HEK293T (cell line): ENCODE measurements at regions not wholly inside any gene's neighbourhood (a gene's known extent, or its start where the extent isn't known, plus 50 kb on each side); places are given as distances from the start of the nearest gene placed in this dataset.

Experiments used
- CTCF ChIA-PET: fragments of 350-600 bp; formaldehyde crosslinking; extraction: SDS; loops from one replicate; lab custom pipeline; 2021; ENCODE audit warnings: antibody characterized with exemption, inconsistent platforms; lab: Yijun Ruan, JAX
- POLR2A ChIA-PET: fragments of 350-600 bp; formaldehyde crosslinking; extraction: SDS; loops from one replicate; lab custom pipeline; 2020; ENCODE audit warnings: antibody characterized with exemption, inconsistent platforms; lab: Yijun Ruan, JAX
- DNase-seq: peaks from one replicate; pipeline ENCODE4 v3.0.0; 2012; ENCODE audit warnings: mixed read lengths; ENCODE audit errors: extremely low spot score
- ARNT ChIP-seq: fragments of 450-650 bp; IDR thresholded peaks from 2 replicates; pipeline ENCODE4 v1.6.1; 2017; ENCODE audit warnings: mild to moderate bottlenecking
- BHLHE40 ChIP-seq: fragments of 450-650 bp; IDR thresholded peaks from 2 replicates; pipeline ENCODE4 v1.6.1; 2016; ENCODE audit warnings: mild to moderate bottlenecking, moderate library complexity, borderline replicate concordance
- CTBP1 ChIP-seq: fragments of 450-650 bp; IDR thresholded peaks from 2 replicates; pipeline ENCODE4 v1.6.1; 2016; ENCODE audit warnings: borderline replicate concordance
- ELF4 ChIP-seq: fragments of 450-650 bp; IDR thresholded peaks from 2 replicates; pipeline ENCODE4 v1.6.1; 2017; ENCODE audit warnings: antibody characterized with exemption
- FOXA1 ChIP-seq: fragments of 450-650 bp; IDR thresholded peaks from 2 replicates; pipeline ENCODE4 v1.6.1; 2016; ENCODE audit warnings: mild to moderate bottlenecking
- FOXK2 ChIP-seq: fragments of 450-650 bp; IDR thresholded peaks from 2 replicates; pipeline ENCODE4 v1.6.1; 2016; ENCODE audit warnings: mild to moderate bottlenecking
- FOXM1 ChIP-seq: fragments of 450-650 bp; IDR thresholded peaks from 2 replicates; pipeline ENCODE4 v1.6.1; 2017; ENCODE audit warnings: mild to moderate bottlenecking, borderline replicate concordance
- HDGF ChIP-seq: fragments of 450-650 bp; IDR thresholded peaks from 2 replicates; pipeline ENCODE4 v1.6.1; 2017; ENCODE audit warnings: antibody characterized with exemption, borderline replicate concordance
- L3MBTL2 ChIP-seq: fragments of 450-650 bp; conservative IDR thresholded peaks from 2 replicates; pipeline ENCODE4 v1.6.1; 2016; ENCODE audit warnings: mild to moderate bottlenecking
- LEF1 ChIP-seq: fragments of 450-650 bp; IDR thresholded peaks from 2 replicates; pipeline ENCODE4 v1.6.1; 2017; ENCODE audit warnings: mild to moderate bottlenecking, borderline replicate concordance
- NFRKB ChIP-seq: fragments of 450-650 bp; IDR thresholded peaks from 2 replicates; pipeline ENCODE4 v1.6.1; 2016; ENCODE audit warnings: mild to moderate bottlenecking, moderate library complexity
- PKNOX1 ChIP-seq: fragments of 450-650 bp; IDR thresholded peaks from 2 replicates; pipeline ENCODE4 v1.6.1; 2016
- SP1 ChIP-seq: fragments of 450-650 bp; IDR thresholded peaks from 2 replicates; pipeline ENCODE4 v1.6.1; 2017
- SUZ12 ChIP-seq: fragments of 450-650 bp; IDR thresholded peaks from 2 replicates; pipeline ENCODE4 v1.6.1; 2016; ENCODE audit warnings: mild to moderate bottlenecking
- TARDBP ChIP-seq: fragments of 450-650 bp; IDR thresholded peaks from 2 replicates; pipeline ENCODE4 v1.6.1; 2016
- ZNF384 ChIP-seq: fragments of 450-650 bp; IDR thresholded peaks from 2 replicates; pipeline ENCODE4 v1.6.1; 2016

GRCh38 chr2:164044622-164045021, 308.8 kb upstream of the FIGN start:
- DNase-seq, result no peak
- TF ChIP-seq PKNOX1 (no peak), TARDBP (no peak), L3MBTL2 (no peak), ZNF384 (no peak), NFRKB (no peak), FOXM1 (no peak), BHLHE40 (no peak), LEF1 (no peak), CTBP1 (no peak), SUZ12 (no peak), ELF4 (no peak), FOXA1 (no peak), HDGF (no peak), ARNT (no peak), SP1 (no peak), FOXK2 (no peak)
- ChIA-PET CTCF (no interaction called here), POLR2A (no interaction called here)

- DNase-seq, result no peak
- TF ChIP-seq ZNF384, result no peak
- no peak for TF ChIP-seq HDGF
- TF ChIP-seq LEF1, result no peak
- TF ChIP-seq ARNT, result no peak
- TF ChIP-seq PKNOX1, result no peak
- no peak for TF ChIP-seq SUZ12
- TF ChIP-seq L3MBTL2, result no peak
- no peak for TF ChIP-seq FOXA1
- CTCF ChIA-PET, result no interaction called here
- POLR2A ChIA-PET, result no interaction called here
Measured at GRCh38 chr2:164039270-164039669, 303.5 kb upstream of the FIGN start.

GRCh38 chr2:164032995-164033394, 297.2 kb upstream of the FIGN start:
- CTCF ChIA-PET, result no interaction called here

GRCh38 chr2:164030623-164031022, 294.8 kb upstream of the FIGN start:
- ChIA-PET POLR2A (no interaction called here), CTCF (no interaction called here)
- no peak for DNase-seq
- no peak for TF ChIP-seq FOXA1

More at GRCh38 chr2:164032995-164033394, 297.2 kb upstream of the FIGN start:
- POLR2A ChIA-PET, result no interaction called here
- DNase-seq, result no peak
- TF ChIP-seq LEF1 (no peak), BHLHE40 (no peak), CTBP1 (no peak), FOXM1 (no peak), SP1 (no peak), PKNOX1 (no peak), FOXK2 (no peak), TARDBP (no peak), ARNT (no peak), ZNF384 (no peak), ELF4 (no peak), SUZ12 (no peak), FOXA1 (no peak), NFRKB (no peak), L3MBTL2 (no peak), HDGF (no peak)

- TF ChIP-seq FOXA1 (no peak), SUZ12 (no peak), BHLHE40 (no peak), ZNF384 (no peak), FOXK2 (no peak), LEF1 (no peak), SP1 (no peak), ELF4 (no peak), NFRKB (no peak), ARNT (no peak), PKNOX1 (no peak), L3MBTL2 (no peak), HDGF (no peak)
- ChIA-PET POLR2A (no interaction called here), CTCF (no interaction called here)
- no peak for DNase-seq
Measured at GRCh38 chr2:164028814-164029534, 293.2 kb upstream of the FIGN start.

- ChIA-PET CTCF (no interaction called here), POLR2A (interaction anchor here (0.9 kb wide), 1 partner anchor 11 kb away, joined by 3 read pairs; no protein-coding TSS in a partner anchor)
- no peak for TF ChIP-seq SUZ12
- TF ChIP-seq FOXA1, result no peak
- TF ChIP-seq SP1, result no peak
- no peak for TF ChIP-seq NFRKB
- TF ChIP-seq FOXK2, result no peak
- no peak for TF ChIP-seq ZNF384
- no peak for TF ChIP-seq PKNOX1
- TF ChIP-seq CTBP1, result no peak
- TF ChIP-seq ELF4, result no peak
- no peak for TF ChIP-seq FOXM1
- TF ChIP-seq LEF1, result no peak
- no peak for TF ChIP-seq HDGF
- no peak for TF ChIP-seq TARDBP
- TF ChIP-seq ARNT, result no peak
- TF ChIP-seq BHLHE40, result no peak
- TF ChIP-seq L3MBTL2, result no peak
- DNase-seq, result no peak
Measured at GRCh38 chr2:164024396-164024795, 288.6 kb upstream of the FIGN start.
